ENCODE measurements at regions not wholly inside any gene's neighbourhood (a gene's known extent, or its start where the extent isn't known, plus 50 kb on each side); places are given as distances from the start of the nearest gene placed in this dataset.

DNA sequence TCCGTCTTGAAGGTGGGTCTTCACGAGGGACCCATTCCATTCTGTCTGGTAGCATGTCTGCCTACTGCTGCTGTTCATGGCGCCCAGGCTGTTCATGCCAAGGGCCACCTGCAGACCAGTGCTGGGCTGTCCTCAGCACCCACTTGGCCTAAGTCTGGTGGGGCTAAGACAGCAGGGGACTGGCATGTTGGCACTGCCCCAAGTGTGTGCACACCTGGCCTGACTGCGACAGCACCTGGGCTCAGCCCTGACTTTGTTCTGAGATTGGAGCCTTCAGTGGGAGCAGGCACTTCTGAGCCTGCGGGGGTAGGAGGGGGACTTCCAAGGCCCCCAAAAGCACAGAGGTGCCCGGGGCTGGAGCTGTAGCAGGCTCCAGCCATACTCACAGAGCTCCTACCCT, 250.8 kb upstream of the EDNRB start:
- no peaks in the 10 kb centered on the region for H3K9me2 ChIP-seq (replicated peaks; ENCODE audit: insufficient read depth, low read length)
- no peak for DNase-seq
- H2AFZ ChIP-seq (ENCODE audit: low read length) = no peak overlapping the region
- no peaks in the 10 kb centered on the region for H3K4me1 ChIP-seq (ENCODE audit: low read length)
- H3K4me2 ChIP-seq (ENCODE audit: low read depth, low read length, poor library complexity, severe bottlenecking) = no peak overlapping the region
- no peaks in the 10 kb centered on the region for H3K36me3 ChIP-seq (ENCODE audit: insufficient read depth, low read length)
- H3K4me3 ChIP-seq (ENCODE audit: low read length) = no peak overlapping the region
- H3K27me3 ChIP-seq (ENCODE audit: low read length) = no peaks in the 10 kb centered on the region
- H3K27ac ChIP-seq (ENCODE audit: low read length) = no peak overlapping the region
- no peaks in the 10 kb centered on the region for H3K9me3 ChIP-seq (ENCODE audit: low read length)
- H3K79me2 ChIP-seq (ENCODE audit: low read length) = no peaks in the 10 kb centered on the region
- no peak overlapping the region for H3K9ac ChIP-seq (ENCODE audit: low read length)
- no peaks in the 10 kb centered on the region for H4K20me1 ChIP-seq (ENCODE audit: insufficient read depth, low read depth, low read length)

DNA sequence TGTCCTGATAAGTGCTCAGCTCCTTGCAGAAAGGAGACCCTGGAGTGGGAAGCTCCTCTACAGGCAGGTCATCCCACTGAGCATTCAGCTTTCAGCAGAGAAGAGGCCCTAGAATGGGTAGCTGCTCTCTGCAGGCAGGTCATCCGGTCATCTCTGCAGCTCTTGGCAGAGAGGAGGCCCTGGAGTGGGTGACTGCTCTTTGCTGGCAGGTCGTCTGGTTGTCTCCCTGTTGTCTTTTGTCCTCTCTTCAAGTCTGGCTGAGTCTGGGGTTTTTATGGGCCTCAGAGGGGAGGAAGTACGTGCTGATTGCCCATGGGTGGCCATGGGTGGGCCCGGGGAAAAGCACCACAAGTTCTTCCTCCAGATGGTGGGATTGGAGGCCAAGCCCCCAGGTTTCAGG, 250.3 kb upstream of the EDNRB start:
- Histone ChIP-seq H3K79me2 (ENCODE audit: low read length) (no peaks in the 10 kb centered on the region), H3K4me3 (ENCODE audit: low read length) (no peak overlapping the region), H3K4me1 (ENCODE audit: low read length) (no peaks in the 10 kb centered on the region), H4K20me1 (ENCODE audit: insufficient read depth, low read depth, low read length) (no peaks in the 10 kb centered on the region), H3K27me3 (ENCODE audit: low read length) (no peaks in the 10 kb centered on the region), H3K9me2 (replicated peaks; ENCODE audit: insufficient read depth, low read length) (no peaks in the 10 kb centered on the region), H3K36me3 (ENCODE audit: insufficient read depth, low read length) (no peaks in the 10 kb centered on the region), H3K4me2 (ENCODE audit: low read depth, low read length, poor library complexity, severe bottlenecking) (no peak overlapping the region), H3K9me3 (ENCODE audit: low read length) (no peaks in the 10 kb centered on the region), H3K9ac (ENCODE audit: low read length) (no peak overlapping the region), H3K27ac (ENCODE audit: low read length) (no peak overlapping the region), H2AFZ (ENCODE audit: low read length) (no peak overlapping the region)
- no peak for DNase-seq

GRCh38 chr13:78161266-78161665, 242.6 kb upstream of the EDNRB start:
- Histone ChIP-seq H3K4me3 (ENCODE audit: low read length) (no peak overlapping the region), H2AFZ (ENCODE audit: low read length) (no peak overlapping the region), H3K36me3 (ENCODE audit: insufficient read depth, low read length) (no peaks in the 10 kb centered on the region), H4K20me1 (ENCODE audit: insufficient read depth, low read depth, low read length) (no peaks in the 10 kb centered on the region), H3K27me3 (ENCODE audit: low read length) (no peaks in the 10 kb centered on the region), H3K9ac (ENCODE audit: low read length) (no peak overlapping the region), H3K27ac (ENCODE audit: low read length) (no peak overlapping the region), H3K9me2 (replicated peaks; ENCODE audit: insufficient read depth, low read length) (no peaks in the 10 kb centered on the region), H3K9me3 (ENCODE audit: low read length) (no peaks in the 10 kb centered on the region), H3K79me2 (ENCODE audit: low read length) (no peaks in the 10 kb centered on the region), H3K4me2 (ENCODE audit: low read depth, low read length, poor library complexity, severe bottlenecking) (peak overlapping the region; percentile 29), H3K4me1 (ENCODE audit: low read length) (peaks cover 7% of the 10 kb centered on the region)
- DNase-seq = no peak

DNA sequence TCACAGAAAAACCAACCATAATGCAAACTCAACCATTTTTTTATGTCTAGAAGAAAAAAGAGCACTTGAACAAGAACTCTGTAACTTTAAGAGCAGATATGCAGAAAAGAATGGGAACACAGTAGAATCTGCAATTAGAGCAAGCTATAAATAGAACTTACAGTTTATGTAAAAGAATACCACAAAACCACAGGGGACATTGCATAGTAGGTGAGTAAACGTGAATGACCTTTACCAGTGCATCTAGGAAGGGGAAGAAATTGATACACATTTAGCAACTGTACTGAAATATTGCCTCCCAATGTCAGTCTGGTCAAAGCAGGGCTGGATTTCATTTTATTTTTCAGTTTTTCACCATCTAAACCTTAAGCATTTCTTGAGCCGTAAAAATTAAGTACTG, 242.2 kb upstream of the EDNRB start:
- H3K36me3 ChIP-seq (ENCODE audit: insufficient read depth, low read length) = no peaks in the 10 kb centered on the region
- H2AFZ ChIP-seq (ENCODE audit: low read length) = no peak overlapping the region
- H3K9ac ChIP-seq (ENCODE audit: low read length) = no peak overlapping the region
- no peaks in the 10 kb centered on the region for H3K27me3 ChIP-seq (ENCODE audit: low read length)
- H3K9me3 ChIP-seq (ENCODE audit: low read length) = no peaks in the 10 kb centered on the region
- peaks cover 7% of the 10 kb centered on the region for H3K4me1 ChIP-seq (ENCODE audit: low read length)
- no peaks in the 10 kb centered on the region for H4K20me1 ChIP-seq (ENCODE audit: insufficient read depth, low read depth, low read length)
- H3K79me2 ChIP-seq (ENCODE audit: low read length) = no peaks in the 10 kb centered on the region
- peak overlapping the region; percentile 29 for H3K4me2 ChIP-seq (ENCODE audit: low read depth, low read length, poor library complexity, severe bottlenecking)
- H3K4me3 ChIP-seq (ENCODE audit: low read length) = no peak overlapping the region
- no peak for DNase-seq
- no peaks in the 10 kb centered on the region for H3K9me2 ChIP-seq (replicated peaks; ENCODE audit: insufficient read depth, low read length)
- H3K27ac ChIP-seq (ENCODE audit: low read length) = no peak overlapping the region

- Histone ChIP-seq H3K4me3 (ENCODE audit: low read length) (no peak overlapping the region), H4K20me1 (ENCODE audit: insufficient read depth, low read depth, low read length) (no peaks in the 10 kb centered on the region), H3K9me2 (replicated peaks; ENCODE audit: insufficient read depth, low read length) (no peaks in the 10 kb centered on the region), H3K27ac (ENCODE audit: low read length) (no peak overlapping the region), H3K4me1 (ENCODE audit: low read length) (no peaks in the 10 kb centered on the region), H3K27me3 (ENCODE audit: low read length) (no peaks in the 10 kb centered on the region), H2AFZ (ENCODE audit: low read length) (no peak overlapping the region), H3K9me3 (ENCODE audit: low read length) (no peaks in the 10 kb centered on the region), H3K4me2 (ENCODE audit: low read depth, low read length, poor library complexity, severe bottlenecking) (no peak overlapping the region), H3K36me3 (ENCODE audit: insufficient read depth, low read length) (no peaks in the 10 kb centered on the region), H3K9ac (ENCODE audit: low read length) (no peak overlapping the region), H3K79me2 (ENCODE audit: low read length) (no peaks in the 10 kb centered on the region)
- no peak for DNase-seq
Measured at GRCh38 chr13:78152415-78152814, 233.8 kb upstream of the EDNRB start.

GRCh38 chr13:78147905-78148304, 229.3 kb upstream of the EDNRB start:
- no peak overlapping the region for H3K4me2 ChIP-seq (ENCODE audit: low read depth, low read length, poor library complexity, severe bottlenecking)
- no peaks in the 10 kb centered on the region for H3K79me2 ChIP-seq (ENCODE audit: low read length)
- H3K4me3 ChIP-seq (ENCODE audit: low read length) = no peak overlapping the region
- no peaks in the 10 kb centered on the region for H3K9me2 ChIP-seq (replicated peaks; ENCODE audit: insufficient read depth, low read length)
- H3K9ac ChIP-seq (ENCODE audit: low read length) = no peak overlapping the region
- no peaks in the 10 kb centered on the region for H3K9me3 ChIP-seq (ENCODE audit: low read length)
- H2AFZ ChIP-seq (ENCODE audit: low read length) = no peak overlapping the region
- no peaks in the 10 kb centered on the region for H3K27me3 ChIP-seq (ENCODE audit: low read length)
- no peak for DNase-seq
- H3K4me1 ChIP-seq (ENCODE audit: low read length) = no peaks in the 10 kb centered on the region
- H3K27ac ChIP-seq (ENCODE audit: low read length) = no peak overlapping the region
- H3K36me3 ChIP-seq (ENCODE audit: insufficient read depth, low read length) = no peaks in the 10 kb centered on the region
- no peaks in the 10 kb centered on the region for H4K20me1 ChIP-seq (ENCODE audit: insufficient read depth, low read depth, low read length)

GRCh38 chr13:78145276-78145675, 226.6 kb upstream of the EDNRB start:
- no peak overlapping the region for H3K4me3 ChIP-seq (ENCODE audit: low read length)

GRCh38 chr13:78139765-78140164, 221.1 kb upstream of the EDNRB start:
- Histone ChIP-seq H2AFZ (ENCODE audit: low read length) (no peak overlapping the region), H3K4me1 (ENCODE audit: low read length) (peaks cover 4% of the 10 kb centered on the region), H3K27ac (ENCODE audit: low read length) (no peak overlapping the region), H3K9ac (ENCODE audit: low read length) (no peak overlapping the region), H3K9me2 (replicated peaks; ENCODE audit: insufficient read depth, low read length) (no peaks in the 10 kb centered on the region), H3K27me3 (ENCODE audit: low read length) (no peaks in the 10 kb centered on the region), H3K4me3 (ENCODE audit: low read length) (no peak overlapping the region), H4K20me1 (ENCODE audit: insufficient read depth, low read depth, low read length) (no peaks in the 10 kb centered on the region), H3K4me2 (ENCODE audit: low read depth, low read length, poor library complexity, severe bottlenecking) (no peak overlapping the region), H3K79me2 (ENCODE audit: low read length) (no peaks in the 10 kb centered on the region), H3K9me3 (ENCODE audit: low read length) (no peaks in the 10 kb centered on the region), H3K36me3 (ENCODE audit: insufficient read depth, low read length) (no peaks in the 10 kb centered on the region)
- no peak for DNase-seq

More at GRCh38 chr13:78145276-78145675, 226.6 kb upstream of the EDNRB start:
- no peaks in the 10 kb centered on the region for H3K9me3 ChIP-seq (ENCODE audit: low read length)
- no peak overlapping the region for H3K4me2 ChIP-seq (ENCODE audit: low read depth, low read length, poor library complexity, severe bottlenecking)
- H3K9ac ChIP-seq (ENCODE audit: low read length) = no peak overlapping the region
- H3K79me2 ChIP-seq (ENCODE audit: low read length) = no peaks in the 10 kb centered on the region
- H3K9me2 ChIP-seq (replicated peaks; ENCODE audit: insufficient read depth, low read length) = no peaks in the 10 kb centered on the region
- H3K4me1 ChIP-seq (ENCODE audit: low read length) = no peaks in the 10 kb centered on the region
- H2AFZ ChIP-seq (ENCODE audit: low read length) = no peak overlapping the region
- no peaks in the 10 kb centered on the region for H3K36me3 ChIP-seq (ENCODE audit: insufficient read depth, low read length)
- H3K27ac ChIP-seq (ENCODE audit: low read length) = no peak overlapping the region
- H3K27me3 ChIP-seq (ENCODE audit: low read length) = no peaks in the 10 kb centered on the region
- no peak for DNase-seq
- H4K20me1 ChIP-seq (ENCODE audit: insufficient read depth, low read depth, low read length) = no peaks in the 10 kb centered on the region

GRCh38 chr13:78138756-78139155, 220.1 kb upstream of the EDNRB start:
- no peaks in the 10 kb centered on the region for H3K9me2 ChIP-seq (replicated peaks; ENCODE audit: insufficient read depth, low read length)

More at GRCh38 chr13:78138756-78139155, 220.1 kb upstream of the EDNRB start:
- H3K27me3 ChIP-seq (ENCODE audit: low read length) = no peaks in the 10 kb centered on the region
- H3K4me1 ChIP-seq (ENCODE audit: low read length) = peaks cover 4% of the 10 kb centered on the region
- no peaks in the 10 kb centered on the region for H3K79me2 ChIP-seq (ENCODE audit: low read length)
- H3K9ac ChIP-seq (ENCODE audit: low read length) = no peak overlapping the region
- H3K27ac ChIP-seq (ENCODE audit: low read length) = no peak overlapping the region
- no peaks in the 10 kb centered on the region for H3K36me3 ChIP-seq (ENCODE audit: insufficient read depth, low read length)
- no peaks in the 10 kb centered on the region for H4K20me1 ChIP-seq (ENCODE audit: insufficient read depth, low read depth, low read length)
- H3K4me3 ChIP-seq (ENCODE audit: low read length) = no peak overlapping the region
- H3K9me3 ChIP-seq (ENCODE audit: low read length) = no peaks in the 10 kb centered on the region
- no peak overlapping the region for H2AFZ ChIP-seq (ENCODE audit: low read length)
- no peak overlapping the region for H3K4me2 ChIP-seq (ENCODE audit: low read depth, low read length, poor library complexity, severe bottlenecking)
- no peak for DNase-seq

Measured in Karpas-422 (cell line).